DOHH2 (cell line): ENCODE measurements at regions not wholly inside any gene's neighbourhood (a gene's known extent, or its start where the extent isn't known, plus 50 kb on each side); places are given as distances from the start of the nearest gene placed in this dataset.

Source experiments
- CTCF ChIP-seq: fragments of 200-600 bp; sonication (generic); IDR thresholded peaks from one replicate; pipeline ENCODE4 v1.5.1; 2014; ENCODE audit warnings: antibody characterized with exemption, mild to moderate bottlenecking, low read depth, low read length; ENCODE audit not compliant: poor library complexity, severe bottlenecking
- EZH2phosphoT487 ChIP-seq: fragments of 200-600 bp; sonication (generic); IDR thresholded peaks from 2 replicates; pipeline ENCODE4 v1.6.1; 2017; ENCODE audit warnings: borderline replicate concordance, mild to moderate bottlenecking, antibody characterized with exemption, low read length, moderate library complexity, mixed read lengths

GRCh38 chr1:34582356-34582755 lies 172.5 kb upstream of the GJB5 start:
- TF ChIP-seq CTCF (no peak), EZH2phosphoT487 (no peak)
